SK-N-MC (cell line): ENCODE measurements at regions not wholly inside any gene's neighbourhood (a gene's known extent, or its start where the extent isn't known, plus 50 kb on each side); places are given as distances from the start of the nearest gene placed in this dataset.

Source experiments
- EZH2 ChIP-seq: fragments of 200-600 bp; sonication (generic); IDR thresholded peaks from one replicate; pipeline ENCODE4 v1.6.1; 2017; ENCODE audit warnings: antibody characterized with exemption
- POLR2AphosphoS5 ChIP-seq: IDR thresholded peaks from 2 replicates; pipeline ENCODE4 v1.6.1; 2012; ENCODE audit warnings: mild to moderate bottlenecking, low read depth, low read length, borderline replicate concordance

GRCh38 chr4:95898226-95898625 is 58.3 kb downstream of the PDHA2 start:
- no peak for TF ChIP-seq EZH2
- no peak for TF ChIP-seq POLR2AphosphoS5
